Hippocampal formation (tissue), 2 donors: ENCODE measurements at regions not wholly inside any gene's neighbourhood (a gene's known extent, or its start where the extent isn't known, plus 50 kb on each side); places are given as distances from the start of the nearest gene placed in this dataset.
"Not testable (repeated sequence)": the region's sequence is repeated elsewhere in the genome, so short reads cannot be mapped to it uniquely, and the experiment has no call there.

ENCODE experiments used
- DNase-seq, 2 donors: peaks; one replicate each; lab custom pipeline; 2025; lab: John Stamatoyannopoulos, UW

DNA sequence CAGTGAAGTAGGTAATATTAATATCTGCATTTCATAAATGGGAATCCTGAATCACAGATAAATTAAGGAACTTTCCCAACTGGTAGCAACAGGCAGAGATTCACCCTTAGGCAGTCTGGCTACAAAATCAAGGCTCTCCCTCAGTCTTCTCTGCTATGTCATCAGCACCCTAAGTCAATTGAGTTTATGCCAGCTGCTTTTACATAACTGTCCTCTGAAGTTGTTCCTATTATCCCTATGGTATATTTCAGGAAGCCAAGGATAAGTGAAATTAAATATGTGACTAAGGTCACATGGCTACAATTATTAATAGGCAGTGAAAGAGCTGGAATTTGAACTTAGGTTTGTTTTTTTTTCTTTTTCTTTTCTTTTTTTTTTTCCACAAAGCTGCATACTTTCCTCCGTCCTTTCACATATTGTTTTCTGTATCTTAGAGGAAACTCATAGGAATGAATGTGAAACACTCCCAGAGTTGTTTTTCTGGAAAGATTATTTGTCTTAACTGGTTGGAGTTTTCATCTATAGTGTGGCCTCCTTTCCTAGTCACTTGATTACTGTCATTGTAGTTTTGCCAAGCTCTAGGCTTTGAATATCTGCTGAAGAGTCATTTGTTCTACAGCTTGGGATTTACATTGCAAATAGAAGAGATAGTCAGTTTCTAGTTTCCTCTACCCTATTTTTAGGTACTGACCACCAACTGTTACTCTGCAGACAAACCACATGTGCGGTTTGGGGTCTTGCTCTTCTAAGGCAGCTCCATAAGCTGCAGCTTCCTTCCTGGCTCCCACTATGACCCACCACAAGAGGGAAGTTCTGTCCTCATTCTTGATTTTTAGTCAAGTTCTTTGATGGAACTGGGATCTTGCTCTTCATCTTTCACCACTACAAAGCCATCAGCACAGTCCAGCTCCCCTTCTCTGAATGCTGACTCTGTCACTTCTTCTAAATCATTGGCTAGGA lies 338.0 kb upstream of the KIAA1217 start:
- no peak for DNase-seq

DNA sequence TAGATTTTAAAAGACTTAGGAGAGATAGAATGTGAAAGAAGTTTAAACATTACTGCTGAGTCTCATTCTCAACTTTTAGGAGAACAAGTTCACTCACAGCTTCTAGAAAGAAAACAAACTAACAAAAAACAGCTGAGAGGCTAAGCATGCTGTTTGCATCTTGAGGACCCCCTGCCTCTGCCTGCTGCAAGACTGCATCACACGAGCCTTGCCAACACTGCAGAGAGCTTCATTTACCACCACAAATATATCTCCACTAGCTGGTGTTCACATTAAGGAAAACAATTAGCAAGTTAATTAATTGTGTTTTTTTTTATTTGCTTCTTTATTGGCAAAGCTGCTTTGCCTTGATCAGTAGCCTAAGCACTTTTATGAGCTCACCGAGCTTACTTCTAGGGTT lies 336.6 kb upstream of the KIAA1217 start:
- DNase-seq = no peak

DNA sequence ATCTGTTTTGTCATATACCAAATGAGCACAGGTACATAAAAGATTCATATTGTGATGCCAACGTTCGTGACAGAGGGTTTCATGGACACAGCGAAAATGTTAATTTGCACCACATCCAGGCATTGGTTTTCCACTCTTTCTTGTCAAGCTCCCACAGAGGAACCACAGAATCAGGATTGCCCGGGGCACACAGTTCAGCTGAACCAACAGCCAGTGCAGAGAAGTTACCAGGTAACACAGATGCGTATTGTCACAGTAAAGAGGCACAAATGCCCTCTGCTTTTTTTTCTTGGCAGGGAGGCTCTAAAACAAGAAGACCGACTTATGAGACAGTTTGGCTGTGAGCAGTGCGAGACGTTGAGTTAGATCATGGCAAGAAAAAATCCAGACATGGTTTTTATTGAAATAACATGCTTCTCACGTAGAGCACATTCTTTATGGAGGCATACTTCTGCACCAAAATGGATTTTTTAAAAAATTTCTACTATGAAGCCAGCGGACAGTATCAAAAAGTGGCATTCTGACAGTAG lies 331.1 kb upstream of the KIAA1217 start:
- DNase-seq = no peak

DNA sequence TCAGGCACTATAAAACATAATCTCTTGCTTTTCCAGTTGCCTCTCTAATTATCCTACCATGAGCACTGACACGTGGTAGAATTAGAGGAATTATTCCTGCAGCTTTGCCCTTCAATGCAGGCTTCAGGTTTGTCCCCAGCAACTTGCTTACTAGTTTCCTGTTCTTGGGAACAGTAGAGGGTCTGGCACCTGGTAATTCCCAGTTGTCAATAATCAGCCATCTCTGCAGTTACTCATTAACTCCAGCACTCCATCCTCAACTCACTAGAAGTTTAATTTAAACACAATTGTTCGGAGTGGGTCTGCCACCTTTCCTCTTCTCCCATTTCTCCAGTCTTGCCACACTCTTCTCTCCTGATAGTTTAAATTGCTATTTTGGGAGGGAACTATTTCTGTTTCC lies 324.3 kb upstream of the KIAA1217 start:
- DNase-seq = no peak

DNA sequence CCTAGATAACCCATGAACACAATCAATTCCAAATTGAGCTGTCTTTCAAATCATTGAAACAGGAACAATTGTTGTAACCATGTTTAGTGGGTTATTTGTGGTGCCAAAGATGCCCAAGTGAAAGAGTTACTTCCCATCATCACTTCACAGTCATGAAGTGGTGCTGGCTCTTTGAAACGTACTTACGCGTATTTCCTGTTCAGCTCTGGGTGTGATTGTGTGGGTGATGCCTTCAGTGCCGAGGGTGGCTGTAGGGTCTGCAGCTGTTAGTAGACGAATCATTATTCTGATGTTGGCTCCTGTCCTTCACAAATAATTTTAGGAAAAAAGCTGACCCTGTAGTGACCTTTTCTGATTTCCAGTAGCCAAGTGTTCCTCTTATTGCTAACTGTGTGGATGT lies 323.1 kb upstream of the KIAA1217 start:
- DNase-seq = no peak

DNA sequence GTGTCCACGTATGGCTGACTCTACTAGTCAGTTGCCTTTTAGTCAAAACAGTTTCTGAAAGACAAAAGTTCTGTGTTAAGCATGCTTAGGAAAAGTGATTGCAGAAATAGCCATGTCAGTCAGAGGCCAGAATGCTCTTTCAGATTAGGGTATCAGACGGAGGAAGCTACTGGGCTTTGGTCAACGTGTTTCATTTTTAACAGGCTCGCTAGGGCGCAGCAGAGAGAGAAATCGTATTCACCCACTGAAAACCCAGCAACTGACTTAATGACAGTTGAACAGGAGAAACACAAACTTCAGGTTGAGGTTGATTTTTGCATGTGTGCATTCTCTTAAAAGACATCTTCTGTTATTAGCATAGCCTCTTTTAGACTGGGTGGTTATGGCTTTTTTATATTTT lies 322.6 kb upstream of the KIAA1217 start:
- DNase-seq = no peak

DNA sequence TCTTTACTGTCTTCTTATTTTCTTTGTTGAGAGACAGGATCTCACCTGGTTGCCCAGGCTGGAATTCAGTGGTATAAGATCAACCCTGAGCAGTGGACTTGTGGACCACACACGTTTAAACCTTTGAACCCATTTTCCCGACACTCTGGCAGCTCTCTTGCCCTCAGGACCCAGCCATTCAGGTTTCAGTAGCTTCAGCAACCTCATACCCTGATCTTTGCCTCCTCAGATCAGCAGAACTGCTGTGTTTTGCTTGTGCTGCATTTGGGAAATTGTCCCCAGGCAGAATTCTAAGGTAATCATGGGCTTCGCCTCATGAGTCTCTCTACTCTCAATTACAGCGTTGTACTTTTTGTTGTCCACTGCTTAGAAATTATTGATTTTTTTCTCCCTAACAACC lies 317.6 kb upstream of the KIAA1217 start:
- DNase-seq = no peak

DNA sequence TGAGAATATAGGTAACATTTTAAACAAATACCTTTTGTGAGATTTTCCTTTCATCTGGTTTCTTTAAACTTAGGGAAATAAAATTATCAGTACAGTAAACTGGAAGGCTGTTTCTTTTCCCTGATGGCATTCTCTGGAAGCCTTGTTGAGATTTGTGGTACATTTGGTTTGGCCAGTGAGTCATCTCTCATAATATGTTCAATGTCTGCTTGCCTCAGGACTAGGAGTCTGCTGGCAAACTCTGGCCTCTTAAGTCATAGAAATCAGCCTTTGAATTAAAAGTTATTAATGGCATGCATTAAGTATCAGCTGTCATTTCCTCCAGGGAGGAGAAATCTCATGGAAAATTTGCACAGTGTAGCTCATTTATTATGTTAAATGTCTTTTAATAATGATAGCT lies 316.6 kb upstream of the KIAA1217 start:
- DNase-seq = no peak

DNA sequence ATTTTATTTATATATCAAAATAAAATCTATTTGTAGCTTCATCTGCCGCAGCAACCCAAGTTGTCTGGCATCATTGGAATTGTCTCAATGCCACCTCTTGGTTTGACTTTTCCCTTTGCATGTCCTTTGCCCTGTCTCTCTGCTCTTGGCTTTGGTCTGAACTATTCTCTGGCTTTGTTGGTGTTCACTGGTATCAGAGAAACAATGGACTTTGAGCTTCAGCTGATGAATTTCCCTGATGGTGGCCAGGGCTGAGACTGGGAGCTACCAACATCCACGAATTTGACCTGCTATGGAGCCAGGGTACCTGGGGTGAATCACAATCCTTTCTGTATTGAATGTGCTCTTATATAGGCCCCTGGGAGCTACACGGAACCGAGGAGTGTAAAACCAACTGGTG lies 311.7 kb upstream of the KIAA1217 start:
- DNase-seq = no peak

DNA sequence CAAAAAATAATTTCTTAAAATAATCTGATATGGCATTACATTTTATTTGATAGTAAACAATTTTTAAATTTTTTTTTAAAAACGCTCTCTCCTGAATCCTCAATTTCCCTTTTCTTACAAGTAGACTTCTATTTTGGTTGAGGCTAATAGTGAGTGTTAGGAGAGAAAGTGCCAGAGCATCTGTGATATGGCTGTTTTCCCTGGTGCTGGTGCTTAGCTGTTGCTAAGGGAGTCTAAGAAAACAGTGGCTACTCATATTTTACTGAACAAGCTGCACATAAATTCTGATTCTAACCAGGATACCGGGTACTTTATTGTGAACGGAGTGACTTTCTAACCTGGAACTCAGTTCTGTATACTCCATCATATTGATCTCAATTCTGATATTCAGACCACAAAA lies 311.1 kb upstream of the KIAA1217 start:
- no peak for DNase-seq

DNA sequence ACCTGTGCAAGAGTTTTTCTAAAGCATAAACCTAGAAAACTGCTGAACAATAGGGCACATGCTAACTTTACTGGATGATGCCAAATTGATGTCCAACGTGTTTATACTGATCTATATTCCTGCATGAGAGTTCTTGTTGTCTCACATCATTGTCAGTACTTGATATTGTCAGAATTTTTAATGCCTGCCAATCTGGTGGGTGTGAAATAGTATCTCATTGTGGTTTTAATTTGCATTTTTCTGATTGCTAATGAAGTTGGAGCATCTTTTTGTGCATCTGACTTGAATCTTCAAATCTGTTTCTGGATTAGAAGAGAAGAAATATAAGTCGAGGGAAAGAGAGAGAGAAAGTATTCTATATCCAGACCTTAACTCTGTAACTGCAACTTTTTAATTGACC lies 309.8 kb upstream of the KIAA1217 start:
- no peak for DNase-seq

DNA sequence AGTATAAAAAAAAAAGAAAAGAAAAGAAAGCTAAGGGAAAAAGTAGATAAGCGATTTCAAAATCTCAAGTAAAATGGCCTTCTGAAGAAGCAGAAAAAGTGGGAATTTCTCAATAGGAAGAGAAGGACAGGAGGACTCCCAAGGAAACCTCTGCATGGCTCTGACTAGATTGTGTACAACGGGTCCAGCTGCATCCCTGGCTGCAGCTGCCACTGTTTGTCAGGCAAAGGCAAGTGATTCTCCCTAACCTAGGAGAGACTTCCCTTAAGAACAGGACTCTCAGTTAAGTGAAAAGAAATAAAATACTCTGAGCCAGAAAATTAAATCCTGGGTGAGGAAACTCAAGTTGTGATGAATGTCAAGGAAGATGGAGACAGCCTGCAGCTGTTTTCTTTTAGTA lies 298.6 kb upstream of the KIAA1217 start:
- no peak for DNase-seq

DNA sequence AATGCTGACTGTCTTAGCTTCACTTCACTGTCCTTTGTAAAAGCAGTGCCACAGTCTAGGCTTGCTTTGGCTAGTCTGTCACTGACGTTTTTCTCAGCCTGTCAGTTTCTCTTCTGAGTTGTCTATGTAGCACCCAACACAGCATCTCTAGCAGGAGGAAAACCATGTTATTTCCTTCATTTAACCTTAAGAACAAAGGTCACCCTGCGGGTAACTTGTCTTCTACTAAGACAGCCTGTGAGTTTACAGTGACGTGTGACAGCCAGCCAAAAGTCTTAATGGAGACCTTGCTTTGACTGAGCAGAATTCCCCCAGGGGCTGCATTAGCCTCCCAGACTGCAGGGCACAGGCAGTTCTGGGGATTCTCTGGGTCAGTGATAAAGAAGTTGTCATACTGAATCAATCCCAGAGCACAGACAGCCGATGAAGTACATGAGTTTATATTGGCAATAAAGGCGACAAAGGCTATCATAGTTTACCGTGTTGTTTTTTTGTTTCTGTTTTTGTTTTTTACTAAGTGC lies 296.0 kb upstream of the KIAA1217 start:
- DNase-seq = no peak

DNA sequence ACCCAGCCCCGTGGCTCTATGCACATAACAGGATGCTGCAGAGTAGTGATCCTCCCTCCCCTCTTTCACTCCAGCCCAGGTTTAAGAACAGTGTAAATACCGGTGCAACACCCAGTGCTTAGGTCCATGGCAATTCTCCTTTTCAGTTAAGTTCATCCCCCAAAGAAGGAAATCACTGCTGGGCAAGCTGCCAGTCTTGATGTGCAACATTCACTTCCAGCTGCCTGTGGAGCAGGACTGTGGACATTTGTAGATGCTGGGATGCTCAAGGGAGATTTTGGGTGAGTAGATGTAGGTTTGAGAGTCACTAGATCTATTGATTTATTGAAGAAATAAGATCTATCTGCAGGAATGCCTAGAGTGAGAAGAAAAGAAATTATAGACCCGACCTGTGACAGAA lies 294.3 kb upstream of the KIAA1217 start:
- DNase-seq = no peak

DNA sequence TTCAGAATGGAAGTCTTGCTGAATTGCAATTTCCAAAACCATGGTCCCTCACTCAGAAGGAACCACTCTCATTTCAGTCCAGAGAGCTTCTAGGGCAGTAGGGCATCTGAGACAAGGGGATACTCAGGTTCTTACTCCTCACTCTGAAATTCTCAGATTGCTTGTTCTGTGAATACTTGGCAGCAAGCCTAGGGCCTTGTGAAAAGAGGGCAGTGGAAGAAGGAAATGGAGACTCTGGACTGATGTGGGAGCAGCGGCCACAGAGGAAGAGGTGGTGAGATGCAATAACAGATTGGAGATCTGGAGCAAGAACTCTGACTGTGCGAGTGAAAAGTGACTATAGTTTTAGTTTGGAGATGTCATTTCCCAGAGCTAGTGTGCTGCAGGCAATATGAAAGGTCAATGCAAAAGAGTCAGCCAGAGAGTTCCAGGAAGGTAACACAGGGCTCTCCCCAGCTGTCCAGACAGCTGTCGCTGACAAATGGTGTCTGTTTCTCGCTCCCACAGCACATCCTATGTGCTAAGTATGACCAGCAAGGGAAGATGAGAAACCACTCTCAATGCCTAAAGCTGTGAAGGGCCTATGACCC lies 291.6 kb upstream of the KIAA1217 start:
- DNase-seq = no peak

DNA sequence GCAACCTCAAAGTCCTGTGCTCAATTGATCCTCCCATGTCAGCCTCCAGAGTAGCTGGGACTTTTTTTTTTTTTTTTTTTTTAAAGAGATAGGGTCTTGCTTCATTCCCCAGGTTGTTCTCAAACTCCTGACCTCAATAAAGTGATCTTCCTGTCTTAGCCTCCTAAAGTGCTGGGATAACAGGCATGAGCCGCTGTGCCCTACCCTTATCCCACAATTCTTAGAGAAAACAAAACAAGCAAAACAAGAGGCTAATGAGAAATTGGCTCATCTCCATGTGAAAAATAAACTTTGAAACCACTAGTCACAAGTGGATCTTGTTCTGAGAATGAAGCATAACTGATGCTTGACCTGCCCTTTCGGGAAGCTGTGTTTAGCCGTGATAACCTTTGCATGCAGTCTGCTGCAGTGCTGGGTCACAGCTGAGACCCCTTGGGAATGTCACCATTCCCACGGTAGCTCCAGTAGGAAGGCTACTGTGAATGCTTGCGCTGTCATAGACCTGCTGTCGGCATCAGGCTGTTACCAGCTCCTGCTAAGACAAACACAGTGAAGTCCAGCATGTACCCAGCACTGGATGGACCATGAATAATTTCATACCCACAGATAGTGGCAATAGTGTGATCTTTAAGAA lies 290.7 kb upstream of the KIAA1217 start:
- no peak for DNase-seq

DNA sequence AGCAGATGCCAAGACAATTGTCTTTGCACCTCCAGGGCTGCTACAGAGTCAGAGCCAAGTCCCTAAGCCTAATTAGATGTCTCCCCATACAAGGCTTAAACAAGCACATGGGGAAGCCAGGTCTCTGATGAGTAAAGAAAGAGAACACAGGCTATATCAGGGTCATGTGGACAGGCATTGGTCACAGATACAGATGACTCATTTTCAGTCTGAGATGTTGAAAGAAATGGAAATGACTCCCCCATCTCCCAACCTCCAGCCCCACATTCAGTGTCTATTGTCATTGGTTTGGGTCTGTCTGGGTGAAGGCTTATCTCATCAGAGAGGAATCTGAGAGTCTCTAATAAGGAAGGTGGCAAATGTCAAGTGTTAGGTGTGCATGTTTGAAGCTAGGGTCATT lies 290.1 kb upstream of the KIAA1217 start:
- DNase-seq = no peak

DNA sequence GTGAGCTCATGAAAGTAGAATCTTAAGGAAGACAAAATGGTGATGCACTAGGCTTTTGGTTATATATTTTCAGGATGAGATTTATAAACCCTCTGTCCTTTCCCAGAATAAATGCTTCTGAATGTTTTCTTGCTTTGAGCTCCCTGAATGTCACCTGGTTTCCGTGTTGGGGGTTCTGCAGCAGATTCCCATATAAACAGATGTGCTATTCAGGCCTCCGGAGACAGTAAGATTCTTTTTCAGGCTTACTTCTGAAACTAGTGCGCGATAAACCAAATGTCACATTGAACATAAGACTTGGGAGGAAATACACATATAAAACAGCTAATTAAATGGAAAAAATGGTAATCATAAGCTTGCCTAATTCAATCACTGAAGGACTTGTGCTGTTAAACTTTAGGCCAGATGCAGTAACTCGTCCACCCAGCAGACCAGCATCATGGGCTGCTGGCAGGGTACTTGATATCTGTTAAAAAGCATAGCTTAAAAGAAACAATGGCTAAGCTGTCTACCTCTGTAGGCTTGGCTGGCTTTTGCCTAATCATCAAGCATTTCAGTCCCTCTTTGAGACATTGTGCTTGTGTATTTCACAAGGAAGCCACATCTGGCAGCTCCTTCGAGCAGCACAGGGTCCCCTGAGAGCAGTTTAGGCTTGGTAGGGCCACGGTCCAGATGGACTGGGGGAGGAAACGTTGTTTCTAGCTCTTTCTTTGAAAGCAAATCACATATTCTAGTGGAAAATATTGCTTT lies 281.2 kb upstream of the KIAA1217 start:
- no peak for DNase-seq

DNA sequence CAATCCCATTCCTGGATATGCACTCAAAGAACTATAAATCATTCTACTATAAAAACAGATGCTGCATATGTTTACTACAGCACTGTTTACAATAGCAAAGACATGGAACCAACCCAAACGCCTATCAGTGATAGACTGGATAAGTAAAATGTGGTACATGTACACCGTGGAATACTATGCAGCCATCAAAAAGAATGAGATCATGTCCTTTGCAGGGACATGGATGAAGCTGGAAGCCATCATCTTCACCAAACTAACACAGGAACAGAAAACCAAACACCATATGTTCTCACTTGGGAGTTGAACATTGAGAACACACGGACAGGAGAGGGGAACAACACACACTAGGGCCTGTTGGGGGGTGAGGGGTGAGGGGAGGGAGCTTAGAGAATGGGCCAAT lies 274.9 kb upstream of the KIAA1217 start:
- not testable (repeated sequence) for DNase-seq

DNA sequence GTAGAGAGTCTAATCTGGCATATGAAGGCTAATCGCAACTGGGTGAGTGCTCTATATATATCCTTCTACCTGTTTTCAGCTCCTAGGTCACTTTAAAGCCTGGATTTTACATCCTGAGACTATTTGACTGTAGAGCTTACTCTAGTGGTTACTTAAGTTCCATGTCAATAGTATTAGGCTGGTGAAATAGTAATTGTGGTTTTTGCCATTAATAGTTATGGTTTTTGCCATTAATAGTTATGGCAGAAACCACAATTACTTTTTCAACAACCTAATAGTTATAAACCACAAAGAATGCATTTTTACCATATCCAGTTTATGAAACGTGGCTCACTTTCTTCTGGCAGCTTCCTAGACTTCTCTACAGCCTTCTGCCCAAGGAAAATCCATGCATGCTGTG lies 263.1 kb upstream of the KIAA1217 start:
- DNase-seq = no peak

DNA sequence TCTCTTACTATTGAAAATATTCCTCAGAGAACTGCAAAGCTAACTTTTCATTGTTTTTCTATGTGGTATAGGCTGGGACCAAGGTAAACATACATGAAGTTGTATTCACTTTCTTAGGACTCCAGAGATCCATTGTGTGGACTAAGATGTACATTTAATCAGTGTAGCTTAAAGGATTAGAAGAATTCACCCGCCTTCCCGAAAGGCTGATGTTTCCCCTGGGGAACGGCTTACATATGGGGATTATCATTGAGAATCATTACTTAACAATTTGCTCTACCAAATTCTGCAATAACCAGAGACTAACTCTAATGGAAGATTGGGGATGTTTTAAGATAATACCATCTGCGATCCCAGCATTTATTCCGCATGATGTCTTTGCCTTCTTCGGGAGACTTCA lies 257.1 kb upstream of the KIAA1217 start:
- no peak for DNase-seq
